HG03469 (cell line): ENCODE measurements at regions not wholly inside any gene's neighbourhood (a gene's known extent, or its start where the extent isn't known, plus 50 kb on each side); places are given as distances from the start of the nearest gene placed in this dataset.
"Not testable (repeated sequence)": the region's sequence is repeated elsewhere in the genome, so short reads cannot be mapped to it uniquely, and the experiment has no call there.

Experiments used
- ATAC-seq: cut with Tn5 transposase; IDR thresholded peaks from one replicate; pipeline ENCODE4 v1.9.1; 2021; ENCODE audit warnings: mild to moderate bottlenecking, moderate library complexity, moderate number of reproducible peaks; ENCODE audit not compliant: unreplicated experiment

GRCh38 chr5:173496129-173496882 is 120.1 kb downstream of the BOD1 start:
- no peak for ATAC-seq

- ATAC-seq, result no peak
Observed at GRCh38 chr5:173495225-173495904, 121.1 kb downstream of the BOD1 start.

GRCh38 chr5:173494446-173494845 is 122.0 kb downstream of the BOD1 start:
- no peak for ATAC-seq

- ATAC-seq, result no peak
Observed at GRCh38 chr5:173493846-173494245, 122.6 kb downstream of the BOD1 start.

GRCh38 chr5:173493040-173493439 is 123.4 kb downstream of the BOD1 start:
- no peak for ATAC-seq

GRCh38 chr5:173490681-173491080 is 125.8 kb downstream of the BOD1 start:
- no peak for ATAC-seq

GRCh38 chr5:173488144-173488543 is 128.3 kb downstream of the BOD1 start:
- ATAC-seq, result no peak

GRCh38 chr5:173487300-173487699 is 129.2 kb downstream of the BOD1 start:
- no peak for ATAC-seq

DNA sequence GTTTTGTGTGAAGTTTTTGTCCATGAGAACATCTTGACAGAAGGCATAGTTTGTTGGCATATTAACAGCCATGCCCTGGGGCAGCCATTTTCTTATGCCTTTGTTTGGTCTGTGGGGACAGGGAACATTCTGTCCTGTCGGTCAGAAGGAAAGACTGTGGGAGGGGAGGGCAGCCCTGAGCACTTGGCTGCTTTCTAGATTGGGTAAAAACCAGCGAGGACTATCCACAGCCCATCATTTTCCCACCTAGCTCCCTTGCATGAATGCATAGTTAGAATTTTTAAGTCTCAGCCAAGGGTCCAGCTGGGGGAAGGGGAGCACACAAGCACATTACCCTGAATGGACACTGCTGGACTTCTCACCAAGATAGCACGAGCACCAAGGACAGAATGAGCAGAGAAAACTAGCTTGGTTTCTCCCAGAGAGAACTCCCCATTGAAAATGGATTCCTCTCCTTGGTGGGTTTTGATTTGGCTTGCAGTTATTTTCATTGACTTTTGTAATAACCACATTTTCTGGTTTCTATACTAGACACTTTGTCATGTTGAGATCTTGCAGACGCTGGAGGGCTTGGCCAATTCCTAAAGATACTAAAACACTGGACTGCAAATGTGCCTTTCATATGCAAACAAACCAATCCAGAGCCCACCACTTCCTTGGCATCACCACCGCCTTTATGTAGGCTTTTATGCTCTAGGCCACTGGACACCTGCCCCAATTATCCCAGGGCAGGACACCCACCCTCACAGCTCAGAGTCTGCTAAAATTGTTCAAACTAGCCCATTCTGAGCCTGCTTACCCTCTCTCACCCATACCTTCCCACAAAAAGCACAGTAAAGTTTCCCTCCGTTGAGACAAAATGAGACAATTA is 129.9 kb downstream of the BOD1 start:
- no peak for ATAC-seq

DNA sequence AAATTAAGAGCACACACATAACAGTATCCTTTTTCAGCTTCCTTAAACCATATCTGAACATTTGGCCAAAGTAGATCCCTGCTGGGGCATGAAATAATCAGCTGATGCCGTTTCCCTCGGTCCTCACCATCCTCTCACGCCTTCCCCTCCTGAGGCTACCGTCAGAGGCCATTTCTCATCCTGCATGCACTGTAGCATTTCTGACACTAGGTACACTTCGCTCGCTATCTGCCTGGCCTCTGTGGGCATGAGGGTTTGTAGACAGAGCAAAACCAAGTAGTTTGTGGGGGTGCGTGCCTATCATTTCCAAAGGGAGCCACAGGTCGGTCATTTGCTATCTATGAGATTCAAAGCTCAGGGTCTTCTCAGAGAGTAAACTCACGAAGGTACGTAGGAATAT is 131.9 kb downstream of the BOD1 start:
- ATAC-seq, result no peak

GRCh38 chr5:173483599-173483998 is 132.9 kb downstream of the BOD1 start:
- not testable (repeated sequence) for ATAC-seq

GRCh38 chr5:173483160-173483559 is 133.3 kb downstream of the BOD1 start:
- no peak for ATAC-seq

- ATAC-seq, result no peak
Observed at GRCh38 chr5:173481821-173482220, 134.6 kb downstream of the BOD1 start.

DNA sequence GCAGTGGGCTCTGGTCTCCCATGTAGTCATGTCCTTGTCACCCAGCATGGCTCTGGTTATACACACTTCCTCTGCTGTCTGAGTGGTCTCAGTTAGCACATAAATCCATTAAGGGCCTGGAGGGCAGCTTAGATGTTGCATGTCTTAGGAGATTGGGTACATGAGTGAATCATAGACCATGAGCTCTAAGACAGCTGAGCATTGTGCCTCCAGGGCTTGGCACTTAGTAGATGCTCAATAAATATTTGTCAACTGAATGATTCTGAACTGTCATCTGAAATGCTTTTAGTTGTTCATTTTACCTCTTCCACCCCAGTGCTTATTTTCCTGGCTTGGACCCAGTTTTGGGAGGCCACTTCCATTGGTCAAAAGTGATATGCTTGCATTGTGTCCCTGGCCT is 135.6 kb downstream of the BOD1 start:
- ATAC-seq, result no peak

GRCh38 chr5:173479711-173480110 is 136.7 kb downstream of the BOD1 start:
- ATAC-seq, result no peak

GRCh38 chr5:173477345-173478040 is 139.0 kb downstream of the BOD1 start:
- no peak for ATAC-seq

DNA sequence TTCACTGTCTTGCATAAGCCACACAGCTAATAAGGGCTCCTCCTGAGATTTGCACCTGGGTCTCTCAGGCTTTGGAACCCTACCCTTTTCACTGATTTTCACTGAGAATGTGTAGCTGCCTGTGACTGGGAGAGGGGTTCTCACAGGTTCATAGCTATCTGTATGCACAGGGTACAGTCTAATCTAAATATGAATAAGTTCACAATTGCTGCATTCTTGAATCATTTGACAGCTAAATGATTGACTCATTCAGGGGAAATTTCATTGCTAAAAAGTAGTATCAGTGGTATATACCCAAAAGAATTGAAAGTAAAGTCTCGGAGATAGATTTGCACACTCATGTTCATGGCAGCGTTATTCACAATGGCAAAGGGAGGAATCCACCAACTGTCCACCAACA is 140.7 kb downstream of the BOD1 start:
- no peak for ATAC-seq

GRCh38 chr5:173474881-173475287 is 141.6 kb downstream of the BOD1 start:
- no peak for ATAC-seq

DNA sequence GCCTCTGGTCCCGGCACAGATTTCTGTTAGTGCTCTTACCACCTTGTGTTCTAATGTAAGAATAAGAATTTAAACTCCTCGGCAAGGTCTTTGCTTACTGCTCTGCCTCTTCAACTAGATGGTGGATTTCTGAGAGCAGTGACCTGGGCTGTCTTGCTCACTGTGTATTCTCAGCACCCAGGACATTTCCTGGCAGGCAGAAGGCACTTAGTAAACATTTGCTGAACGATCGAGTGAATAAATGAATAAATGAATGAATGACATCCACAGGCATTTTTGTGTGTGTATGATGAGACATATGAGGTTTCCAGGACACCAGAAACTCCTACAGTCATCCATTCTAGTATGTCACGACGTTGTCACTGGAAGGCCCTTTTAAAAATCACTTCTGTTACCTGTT is 143.2 kb downstream of the BOD1 start:
- no peak for ATAC-seq

DNA sequence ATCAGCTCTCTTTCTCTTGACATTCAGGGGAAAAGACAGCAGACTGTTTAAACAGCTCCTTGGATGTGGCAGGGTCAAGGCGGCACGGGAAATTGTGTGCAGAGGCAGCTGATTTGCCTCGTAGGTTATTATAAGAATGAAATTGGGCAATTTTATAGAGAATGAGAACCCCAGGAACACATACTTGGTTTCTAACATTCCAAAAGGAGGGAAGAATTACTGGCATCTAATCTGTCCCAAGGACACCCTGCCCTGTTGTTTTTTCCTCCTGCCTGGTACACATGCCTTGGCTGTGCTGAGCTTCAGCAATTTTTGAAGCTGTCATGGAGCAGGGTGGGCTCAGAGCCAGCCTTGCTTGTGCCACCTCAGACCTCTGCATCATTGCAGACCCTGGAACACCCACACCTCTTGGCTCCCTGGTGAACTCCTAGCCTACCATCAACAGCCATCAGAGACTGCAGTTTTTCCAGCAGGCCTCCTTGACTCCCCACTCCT is 143.6 kb downstream of the BOD1 start:
- no peak for ATAC-seq

DNA sequence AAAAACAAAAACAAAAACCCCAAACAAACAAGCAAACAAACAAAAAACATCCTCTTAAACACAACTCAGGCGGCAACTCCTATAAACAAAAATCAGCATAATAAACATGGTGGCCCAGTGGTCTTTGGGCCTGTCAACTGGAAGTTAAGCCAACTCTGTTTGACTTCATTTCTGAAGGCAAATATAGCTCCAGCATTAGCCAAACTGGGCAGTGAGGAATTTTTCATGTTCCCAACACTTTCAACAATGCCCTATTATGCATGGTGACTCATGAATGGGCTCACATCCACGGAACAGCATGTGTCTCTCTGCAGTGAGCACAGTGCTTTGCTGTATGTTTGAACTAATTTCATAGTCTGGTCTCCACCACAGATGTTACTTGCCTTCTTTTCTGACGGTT is 143.9 kb upstream of the STC2 start:
- no peak for ATAC-seq
